CD4-positive, alpha-beta memory T cell (primary cell): ENCODE measurements at regions not wholly inside any gene's neighbourhood (a gene's known extent, or its start where the extent isn't known, plus 50 kb on each side); places are given as distances from the start of the nearest gene placed in this dataset.

ENCODE experiments used
- CTCF ChIA-PET: fragments of 350-600 bp; sonication (Branson Sonifier 250); formaldehyde crosslinking; loops from one replicate; lab custom pipeline; 2021; ENCODE audit warnings: inconsistent platforms; ENCODE audit not compliant: partially characterized antibody; lab: Charles Lee
- POLR2A ChIA-PET: fragments of 350-600 bp; sonication (Branson Sonifier 250); formaldehyde crosslinking; loops from one replicate; lab custom pipeline; 2021; ENCODE audit not compliant: partially characterized antibody; lab: Charles Lee
- DNase-seq, 5 donors: peaks; one replicate each; pipeline versions ENCODE4 v3.0.0 to v3.0.0-alpha.2; 2020 to 2022; ENCODE audit warnings: mixed read lengths in 1 of 5
- H3K27ac ChIP-seq: one replicate; pipeline ENCODE4 v1.7.0; 2013; ENCODE audit warnings: low read depth, low read length
- H3K27me3 ChIP-seq: 2 replicates; pipeline ENCODE4 v1.7.0; 2013; ENCODE audit warnings: mild to moderate bottlenecking, low read length, moderate library complexity; ENCODE audit not compliant: insufficient read depth
- H3K36me3 ChIP-seq: 2 replicates; pipeline ENCODE4 v1.7.0; 2013; ENCODE audit warnings: mild to moderate bottlenecking, low read length, moderate library complexity; ENCODE audit not compliant: insufficient read depth
- H3K4me1 ChIP-seq: 2 replicates; pipeline ENCODE4 v1.7.0; 2013; ENCODE audit warnings: mild to moderate bottlenecking, low read length, moderate library complexity; ENCODE audit not compliant: insufficient read depth
- H3K4me3 ChIP-seq, 2 donors: one replicate each; pipeline ENCODE4 v1.7.0; 2013; ENCODE audit warnings: low read length in 2 of 2, mild to moderate bottlenecking in 1 of 2
- H3K9me3 ChIP-seq, 2 donors: one replicate each; pipeline ENCODE4 v1.7.0; 2013; ENCODE audit warnings: low read length in 2 of 2, control low read depth in 1 of 2; ENCODE audit not compliant: control insufficient read depth in 1 of 2
- H3K27ac Mint-ChIP-seq, 7 donors: one replicate each; pipeline ENCODE4 v1.8.0; 2020 to 2021; ENCODE audit warnings: mixed read lengths in 7 of 7, mild to moderate bottlenecking in 6 of 7, inconsistent platforms in 3 of 7, moderate library complexity in 3 of 7
- H3K27me3 Mint-ChIP-seq, 2 donors: one replicate each; pipeline ENCODE4 v1.8.0; 2020 to 2021; ENCODE audit warnings: mixed read lengths in 2 of 2
- H3K36me3 Mint-ChIP-seq, 2 donors: one replicate each; pipeline ENCODE4 v1.8.0; 2020 to 2021; ENCODE audit warnings: mixed read lengths in 2 of 2, inconsistent platforms in 1 of 2, mild to moderate bottlenecking in 1 of 2
- H3K4me1 Mint-ChIP-seq, 4 donors: one replicate each; pipeline ENCODE4 v1.8.0; 2020 to 2021; ENCODE audit warnings: mixed read lengths in 4 of 4, mild to moderate bottlenecking in 1 of 4
- H3K4me3 Mint-ChIP-seq, 8 donors: one replicate each; pipeline ENCODE4 v1.8.0; 2020 to 2021; ENCODE audit warnings: mixed read lengths in 8 of 8, mild to moderate bottlenecking in 7 of 8, moderate library complexity in 6 of 8, inconsistent platforms in 3 of 8
- H3K9me3 Mint-ChIP-seq, 8 donors: one replicate each; pipeline ENCODE4 v1.8.0; 2020 to 2021; ENCODE audit warnings: mixed read lengths in 8 of 8, mild to moderate bottlenecking in 5 of 8, inconsistent platforms in 3 of 8, moderate library complexity in 1 of 8
- intact Hi-C: fragments of 100-400 bp; cut with micrococcal nuclease; formaldehyde crosslinking; loops from one replicate; pipeline ENCODE4 v1.15.1; 2023

GRCh38 chr2:96438589-96438988 is 66.6 kb downstream of the NEURL3 start:
- H3K4me3 Mint-ChIP-seq: no peak overlapping the region
- no peaks in the 10 kb centered on the region for H3K36me3 Mint-ChIP-seq
- H3K27me3 ChIP-seq: no peaks in the 10 kb centered on the region
- no peaks in the 10 kb centered on the region for H3K4me1 Mint-ChIP-seq
- no peaks in the 10 kb centered on the region for H3K36me3 ChIP-seq
- H3K27me3 Mint-ChIP-seq: peaks cover 0 to 5% of the 10 kb centered on the region in 2 donors
- no peak overlapping the region for H3K27ac Mint-ChIP-seq
- no peak for DNase-seq
- CTCF ChIA-PET: interaction anchor here (1.0 kb wide), 1 partner anchor 322 kb away, joined by 3 read pairs; the partner anchor contains the start of gene ADRA2B
- POLR2A ChIA-PET: interaction anchor here (1.1 kb wide), 1 partner anchor 31 kb away, joined by 4 read pairs; no protein-coding TSS in a partner anchor
- no peaks in the 10 kb centered on the region for H3K9me3 ChIP-seq
- H3K9me3 Mint-ChIP-seq: peaks cover 0 to 10% (median 5%) of the 10 kb centered on the region in 8 donors
- intact Hi-C loops: no loop called here
- no peaks in the 10 kb centered on the region for H3K4me1 ChIP-seq
- no peak overlapping the region for H3K27ac ChIP-seq
- no peak overlapping the region for H3K4me3 ChIP-seq

GRCh38 chr2:96437512-96437911 is 67.6 kb downstream of the NEURL3 start:
- no peaks in the 10 kb centered on the region for H3K36me3 ChIP-seq
- Mint-ChIP-seq H3K27me3 (peaks cover 0 to 5% of the 10 kb centered on the region in 2 donors), H3K4me3 (no peak overlapping the region), H3K4me1 (no peaks in the 10 kb centered on the region), H3K9me3 (peaks cover 0 to 10% (median 5%) of the 10 kb centered on the region in 8 donors), H3K36me3 (no peaks in the 10 kb centered on the region), H3K27ac (no peak overlapping the region)
- no peaks in the 10 kb centered on the region for H3K27me3 ChIP-seq
- no peak overlapping the region for H3K27ac ChIP-seq
- H3K9me3 ChIP-seq: no peaks in the 10 kb centered on the region
- DNase-seq: no peak
- ChIA-PET CTCF (no interaction called here), POLR2A (no interaction called here)
- no peak overlapping the region for H3K4me3 ChIP-seq
- intact Hi-C loops: no loop called here
- no peaks in the 10 kb centered on the region for H3K4me1 ChIP-seq

DNA sequence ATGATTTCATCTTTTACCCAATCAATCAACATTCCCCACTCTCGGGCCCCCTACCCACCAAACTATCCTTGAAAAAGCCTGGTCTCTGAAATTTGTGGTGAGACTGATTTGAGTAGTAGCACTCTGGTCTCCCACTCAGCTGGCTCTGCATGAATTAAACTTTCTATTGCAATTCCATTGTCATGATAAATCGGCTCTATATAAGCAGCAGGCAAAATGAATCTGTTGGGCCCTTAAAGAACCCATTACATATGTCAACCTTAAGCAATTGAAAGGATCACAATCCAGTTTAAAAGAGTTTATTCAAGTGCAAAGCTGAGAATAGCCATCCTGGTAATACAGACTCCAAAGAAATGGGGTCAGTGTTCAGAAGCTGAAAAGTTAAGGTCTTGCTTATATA is 68.2 kb downstream of the NEURL3 start:
- no peak overlapping the region for H3K4me3 Mint-ChIP-seq
- no peaks in the 10 kb centered on the region for H3K4me1 ChIP-seq
- ChIA-PET CTCF (no interaction called here), POLR2A (no interaction called here)
- no peaks in the 10 kb centered on the region for H3K36me3 Mint-ChIP-seq
- H3K36me3 ChIP-seq: no peaks in the 10 kb centered on the region
- H3K9me3 Mint-ChIP-seq: peaks cover 0 to 10% (median 5%) of the 10 kb centered on the region in 8 donors
- no peaks in the 10 kb centered on the region for H3K4me1 Mint-ChIP-seq
- no peak for DNase-seq
- no peak overlapping the region for H3K4me3 ChIP-seq
- no peaks in the 10 kb centered on the region for H3K27me3 ChIP-seq
- intact Hi-C loops: no loop called here
- H3K27ac Mint-ChIP-seq: no peak overlapping the region
- H3K9me3 ChIP-seq: no peaks in the 10 kb centered on the region
- H3K27ac ChIP-seq: no peak overlapping the region
- peaks cover 0 to 5% of the 10 kb centered on the region in 2 donors for H3K27me3 Mint-ChIP-seq

- H3K4me3 ChIP-seq: no peak overlapping the region
- H3K27me3 ChIP-seq: no peaks in the 10 kb centered on the region
- H3K36me3 ChIP-seq: no peaks in the 10 kb centered on the region
- intact Hi-C loops: no loop called here
- Mint-ChIP-seq H3K36me3 (no peaks in the 10 kb centered on the region), H3K4me3 (no peak overlapping the region), H3K27ac (no peak overlapping the region), H3K4me1 (no peaks in the 10 kb centered on the region), H3K27me3 (peaks cover 0 to 5% of the 10 kb centered on the region in 2 donors), H3K9me3 (peaks cover 0 to 12% (median 6%) of the 10 kb centered on the region in 8 donors)
- no peak for DNase-seq
- H3K9me3 ChIP-seq: no peaks in the 10 kb centered on the region
- no peaks in the 10 kb centered on the region for H3K4me1 ChIP-seq
- POLR2A ChIA-PET: no interaction called here
- no peak overlapping the region for H3K27ac ChIP-seq
- CTCF ChIA-PET: interaction anchor here (1.1 kb wide), 1 partner anchor 12 kb away, joined by 3 read pairs; no protein-coding TSS in a partner anchor
Observed at GRCh38 chr2:96436416-96436815, 68.7 kb downstream of the NEURL3 start.

GRCh38 chr2:96431319-96431718 is 73.8 kb downstream of the NEURL3 start:
- POLR2A ChIA-PET: interaction anchor here (0.6 to 1.9 kb wide), 2 partner anchors 23 to 198 kb away, joined by 4 to 6 read pairs; no protein-coding TSS in a partner anchor
- Histone ChIP-seq H3K9me3 (no peaks in the 10 kb centered on the region), H3K27me3 (no peaks in the 10 kb centered on the region), H3K27ac (no peak overlapping the region), H3K4me1 (no peaks in the 10 kb centered on the region), H3K36me3 (no peaks in the 10 kb centered on the region), H3K4me3 (no peak overlapping the region)
- peaks cover 0 to 11% (median 9%) of the 10 kb centered on the region in 8 donors for H3K9me3 Mint-ChIP-seq
- H3K27me3 Mint-ChIP-seq: peaks cover 12 to 21% of the 10 kb centered on the region in 2 donors
- H3K4me3 Mint-ChIP-seq: no peak overlapping the region
- no peaks in the 10 kb centered on the region for H3K4me1 Mint-ChIP-seq
- intact Hi-C loops: no loop called here
- no peak for DNase-seq
- H3K27ac Mint-ChIP-seq: no peak overlapping the region
- no peaks in the 10 kb centered on the region for H3K36me3 Mint-ChIP-seq
- CTCF ChIA-PET: interaction anchor here (0.9 kb wide), 1 partner anchor 9 kb away, joined by 3 read pairs; no protein-coding TSS in a partner anchor

- POLR2A ChIA-PET: interaction anchor here (1.9 kb wide), 1 partner anchor 22 kb away, joined by 6 read pairs; no protein-coding TSS in a partner anchor
- H3K4me1 Mint-ChIP-seq: no peaks in the 10 kb centered on the region
Observed at GRCh38 chr2:96430394-96430988, 74.7 kb downstream of the NEURL3 start.

GRCh38 chr2:96427917-96428316 is 77.2 kb downstream of the NEURL3 start:
- no peak overlapping the region for H3K4me3 Mint-ChIP-seq
- H3K36me3 ChIP-seq: no peaks in the 10 kb centered on the region
- no peak overlapping the region for H3K4me3 ChIP-seq
- no peaks in the 10 kb centered on the region for H3K27me3 ChIP-seq
- DNase-seq: no peak
- H3K4me1 Mint-ChIP-seq: no peaks in the 10 kb centered on the region
- no peaks in the 10 kb centered on the region for H3K4me1 ChIP-seq
- peaks cover 18 to 26% of the 10 kb centered on the region in 2 donors for H3K27me3 Mint-ChIP-seq
- peaks cover 0 to 11% (median 8%) of the 10 kb centered on the region in 8 donors for H3K9me3 Mint-ChIP-seq
- no peak overlapping the region for H3K27ac Mint-ChIP-seq
- POLR2A ChIA-PET: no interaction called here
- CTCF ChIA-PET: no interaction called here
- H3K36me3 Mint-ChIP-seq: no peaks in the 10 kb centered on the region
- intact Hi-C loops: no loop called here
- H3K9me3 ChIP-seq: no peaks in the 10 kb centered on the region
- no peak overlapping the region for H3K27ac ChIP-seq

More at GRCh38 chr2:96430394-96430988, 74.7 kb downstream of the NEURL3 start:
- no peak overlapping the region for H3K4me3 Mint-ChIP-seq
- no peaks in the 10 kb centered on the region for H3K27me3 ChIP-seq
- no peak overlapping the region for H3K4me3 ChIP-seq
- H3K27ac ChIP-seq: no peak overlapping the region
- intact Hi-C loops: no loop called here
- no peaks in the 10 kb centered on the region for H3K36me3 Mint-ChIP-seq
- DNase-seq: no peak
- H3K36me3 ChIP-seq: no peaks in the 10 kb centered on the region
- peaks cover 0 to 13% (median 9%) of the 10 kb centered on the region in 8 donors for H3K9me3 Mint-ChIP-seq
- H3K9me3 ChIP-seq: no peaks in the 10 kb centered on the region
- H3K27me3 Mint-ChIP-seq: peaks cover 12 to 24% of the 10 kb centered on the region in 2 donors
- no peak overlapping the region for H3K27ac Mint-ChIP-seq
- H3K4me1 ChIP-seq: no peaks in the 10 kb centered on the region
- CTCF ChIA-PET: interaction anchor here (0.9 kb wide), 1 partner anchor 10 kb away, joined by 3 read pairs; no protein-coding TSS in a partner anchor
